ENCODE measurements at regions not wholly inside any gene's neighbourhood (a gene's known extent, or its start where the extent isn't known, plus 50 kb on each side); places are given as distances from the start of the nearest gene placed in this dataset.

GRCh38 chr4:53809816-53810215, 218.5 kb upstream of the LNX1 start:
- no peak for TF ChIP-seq CTCF (IDR thresholded peaks at IDR 0.05)
- Histone ChIP-seq H3K27me3 (no peaks in the 10 kb centered on the region), H3K36me3 (no peaks in the 10 kb centered on the region), H3K9me3 (no peaks in the 10 kb centered on the region), H3K4me1 (no peaks in the 10 kb centered on the region), H3K4me3 (no peak overlapping the region), H3K27ac (no peak overlapping the region)
- intact Hi-C loops (cut with DNase I): no loop called here
- no peak for ATAC-seq
- no peak for DNase-seq

- intact Hi-C loops (cut with DNase I): no loop called here
These were observed 214.0 kb upstream of the LNX1 start for GRCh38 chr4:53805291-53805690.

GRCh38 chr4:53804719-53805118, 213.4 kb upstream of the LNX1 start:
- Histone ChIP-seq H3K4me1 (no peaks in the 10 kb centered on the region), H3K27ac (no peak overlapping the region), H3K9me3 (no peaks in the 10 kb centered on the region), H3K27me3 (no peaks in the 10 kb centered on the region), H3K4me3 (no peak overlapping the region), H3K36me3 (no peaks in the 10 kb centered on the region)
- intact Hi-C loops (cut with DNase I): no loop called here
- ATAC-seq (peak; percentile 84), DNase-seq (peak in 2 of 4 donors; percentile 39 to 46)
- peak; percentile 24 to 31 for TF ChIP-seq CTCF (IDR thresholded peaks at IDR 0.05)

More at GRCh38 chr4:53805291-53805690, 214.0 kb upstream of the LNX1 start:
- no peak for ATAC-seq
- TF ChIP-seq CTCF (IDR thresholded peaks at IDR 0.05): no peak
- no peak for DNase-seq
- no peaks in the 10 kb centered on the region for H3K9me3 ChIP-seq
- no peak overlapping the region for H3K4me3 ChIP-seq
- no peak overlapping the region for H3K27ac ChIP-seq
- H3K27me3 ChIP-seq: no peaks in the 10 kb centered on the region
- no peaks in the 10 kb centered on the region for H3K4me1 ChIP-seq
- no peaks in the 10 kb centered on the region for H3K36me3 ChIP-seq

- Histone ChIP-seq H3K9me3 (no peaks in the 10 kb centered on the region), H3K36me3 (no peaks in the 10 kb centered on the region), H3K27me3 (no peaks in the 10 kb centered on the region), H3K4me1 (no peaks in the 10 kb centered on the region), H3K4me3 (no peak overlapping the region), H3K27ac (no peak overlapping the region)
- no peak for ATAC-seq
- intact Hi-C loops (cut with DNase I): no loop called here
- DNase-seq: no peak
- no peak for TF ChIP-seq CTCF (IDR thresholded peaks at IDR 0.05)
These were observed 211.2 kb upstream of the LNX1 start for GRCh38 chr4:53802500-53802899.

- TF ChIP-seq CTCF (IDR thresholded peaks at IDR 0.05): no peak
- H3K4me3 ChIP-seq: no peak overlapping the region
- H3K9me3 ChIP-seq: no peaks in the 10 kb centered on the region
- ATAC-seq: no peak
- no peak overlapping the region for H3K27ac ChIP-seq
- intact Hi-C loops (cut with DNase I): no loop called here
- no peaks in the 10 kb centered on the region for H3K27me3 ChIP-seq
- no peak for DNase-seq
- H3K36me3 ChIP-seq: no peaks in the 10 kb centered on the region
- no peaks in the 10 kb centered on the region for H3K4me1 ChIP-seq
These were observed 210.1 kb upstream of the LNX1 start for GRCh38 chr4:53801373-53801772.

Measured in left lung (tissue), 4 donors.